Spleen (tissue), 7 donors: ENCODE measurements at regions not wholly inside any gene's neighbourhood (a gene's known extent, or its start where the extent isn't known, plus 50 kb on each side); places are given as distances from the start of the nearest gene placed in this dataset.

Source experiments
- POLR2A ChIP-seq, 3 donors: fragments of 450-650 bp; IDR thresholded peaks; one replicate each; pipeline ENCODE4 v1.5.1; 2017; ENCODE audit warnings: antibody characterized with exemption in 3 of 3, mild to moderate bottlenecking in 1 of 3
- POLR2AphosphoS5 ChIP-seq, 3 donors: sonication (generic); formaldehyde crosslinking; IDR thresholded peaks; one replicate each; pipeline ENCODE4 v1.5.1; 2017; ENCODE audit warnings: antibody characterized with exemption in 3 of 3
- TF ChIP-seq, protein P1 (sequence below), 11 experiments: fragments of 200-600 bp in 7 of 11; fragments of 450-650 bp in 4 of 11; sonication (generic) in 4 of 11; IDR thresholded peaks in 8 of 11; conservative IDR thresholded peaks in 3 of 11; 1 replicate in 7 of 11; 2 replicates in 4 of 11; pipeline versions ENCODE4 v1.4.0 to v1.8.0; 2016 to 2021; ENCODE audit warnings: antibody characterized with exemption in 11 of 11, inconsistent platforms in 4 of 11, mild to moderate bottlenecking in 1 of 11
- donor health status: DM: no; HTN: no; CAD: no; lungs with moderate emphysema.
- donor health status: DM: no; HTN: no; CAD: no.
- donor health status: DM: no; HTN: no; CAD: no.

DNA sequence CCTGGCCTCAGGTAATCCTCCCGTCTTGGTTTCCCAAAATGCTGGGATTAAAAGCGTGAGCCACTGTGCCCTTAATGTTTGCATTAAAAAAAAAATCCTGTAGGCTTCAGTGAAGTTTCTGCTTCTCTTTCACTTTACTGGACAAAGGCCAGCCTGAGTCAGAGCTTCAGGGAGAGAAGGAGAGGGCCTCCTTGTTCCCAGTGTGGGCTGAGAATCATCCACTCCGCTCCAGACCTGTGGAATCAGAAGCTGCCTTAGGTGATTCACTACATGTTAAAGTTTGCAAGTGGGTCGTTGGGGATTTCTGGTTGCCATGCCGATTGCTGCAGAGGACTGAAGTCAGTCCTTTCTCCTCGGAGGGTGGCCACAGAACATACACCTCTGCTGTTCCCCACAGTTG lies 113.3 kb upstream of the EEF1E1 start:
- no peak for TF ChIP-seq POLR2A (IDR thresholded peaks at IDR 0.05)
- TF ChIP-seq, protein P1, sequence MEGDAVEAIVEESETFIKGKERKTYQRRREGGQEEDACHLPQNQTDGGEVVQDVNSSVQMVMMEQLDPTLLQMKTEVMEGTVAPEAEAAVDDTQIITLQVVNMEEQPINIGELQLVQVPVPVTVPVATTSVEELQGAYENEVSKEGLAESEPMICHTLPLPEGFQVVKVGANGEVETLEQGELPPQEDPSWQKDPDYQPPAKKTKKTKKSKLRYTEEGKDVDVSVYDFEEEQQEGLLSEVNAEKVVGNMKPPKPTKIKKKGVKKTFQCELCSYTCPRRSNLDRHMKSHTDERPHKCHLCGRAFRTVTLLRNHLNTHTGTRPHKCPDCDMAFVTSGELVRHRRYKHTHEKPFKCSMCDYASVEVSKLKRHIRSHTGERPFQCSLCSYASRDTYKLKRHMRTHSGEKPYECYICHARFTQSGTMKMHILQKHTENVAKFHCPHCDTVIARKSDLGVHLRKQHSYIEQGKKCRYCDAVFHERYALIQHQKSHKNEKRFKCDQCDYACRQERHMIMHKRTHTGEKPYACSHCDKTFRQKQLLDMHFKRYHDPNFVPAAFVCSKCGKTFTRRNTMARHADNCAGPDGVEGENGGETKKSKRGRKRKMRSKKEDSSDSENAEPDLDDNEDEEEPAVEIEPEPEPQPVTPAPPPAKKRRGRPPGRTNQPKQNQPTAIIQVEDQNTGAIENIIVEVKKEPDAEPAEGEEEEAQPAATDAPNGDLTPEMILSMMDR (IDR thresholded peaks at IDR 0.05 in 8 of 11, conservative IDR thresholded peaks at IDR 0.05 in 3 of 11) = no peak
- TF ChIP-seq POLR2AphosphoS5 (IDR thresholded peaks at IDR 0.05) = no peak
